ENCODE measurements at regions not wholly inside any gene's neighbourhood (a gene's known extent, or its start where the extent isn't known, plus 50 kb on each side); places are given as distances from the start of the nearest gene placed in this dataset.

DNA sequence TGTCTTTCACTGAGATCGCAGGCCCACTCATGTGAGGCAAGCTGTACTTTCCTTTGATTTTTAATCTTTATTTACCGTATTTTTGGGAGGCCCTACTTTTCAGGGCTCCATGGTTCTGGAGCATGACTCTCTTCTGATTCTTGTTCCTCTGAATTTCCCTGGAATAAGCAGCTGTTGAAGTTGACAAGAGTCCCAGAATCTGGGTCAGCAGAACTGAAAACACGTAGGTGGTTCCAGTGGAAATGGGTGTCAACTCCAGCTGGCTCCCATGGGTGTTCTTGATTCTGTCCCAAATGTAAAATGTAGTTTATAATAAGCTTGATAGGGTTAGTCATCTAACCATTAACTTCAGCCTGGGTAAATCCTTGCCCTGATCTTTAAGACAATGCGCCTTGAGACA lies 409.4 kb downstream of the GATA3 start:
- no peak for FAIRE-seq
- H3K9ac ChIP-seq (ENCODE audit: low read length): no peak overlapping the region
- no peak overlapping the region for H3K4me3 ChIP-seq (ENCODE audit: insufficient read depth, low read depth, low read length)
- H4K20me1 ChIP-seq (ENCODE audit: insufficient read depth, low read length): no peaks in the 10 kb centered on the region
- no peak for TF ChIP-seq EZH2 (IDR thresholded peaks at IDR 0.05; ENCODE audit: insufficient read depth, low read length)
- H3K27ac ChIP-seq (ENCODE audit: low read depth, low read length): no peak overlapping the region
- no peak overlapping the region for H3K4me3 Mint-ChIP-seq (ENCODE audit: unreplicated experiment)
- no peaks in the 10 kb centered on the region for H3K27me3 ChIP-seq (ENCODE audit: insufficient read depth, low read length)
- no peaks in the 10 kb centered on the region for H3K79me2 ChIP-seq (ENCODE audit: insufficient read depth, low read length)
- no peak for DNase-seq (ENCODE audit: low read depth)
- H3K4me2 ChIP-seq (ENCODE audit: low read length): no peak overlapping the region
- H3K4me1 Mint-ChIP-seq (ENCODE audit: low read depth, unreplicated experiment): no peaks in the 10 kb centered on the region
- no peaks in the 10 kb centered on the region for H3K4me1 ChIP-seq (ENCODE audit: insufficient read depth, low read length)
- no peak overlapping the region for H2AFZ ChIP-seq (ENCODE audit: low read depth, low read length)
- H3K36me3 ChIP-seq (ENCODE audit: insufficient read depth, low read length): no peaks in the 10 kb centered on the region
- peaks cover 18% of the 10 kb centered on the region for H3K27me3 Mint-ChIP-seq (ENCODE audit: low read depth, unreplicated experiment)
- no peaks in the 10 kb centered on the region for H3K9me3 ChIP-seq (ENCODE audit: insufficient read depth, low read depth, low read length)
- H3K36me3 Mint-ChIP-seq (ENCODE audit: low read depth, unreplicated experiment): no peaks in the 10 kb centered on the region
- no peaks in the 10 kb centered on the region for H3K9me3 Mint-ChIP-seq (ENCODE audit: unreplicated experiment)
- no peak overlapping the region for H3K27ac Mint-ChIP-seq (ENCODE audit: unreplicated experiment)

GRCh38 chr10:8468477-8468876 lies 414.0 kb downstream of the GATA3 start:
- H3K27me3 Mint-ChIP-seq (ENCODE audit: low read depth, unreplicated experiment): peaks cover 13% of the 10 kb centered on the region
- TF ChIP-seq EZH2 (IDR thresholded peaks at IDR 0.05; ENCODE audit: insufficient read depth, low read length): no peak
- TF ChIP-seq, protein P1, sequence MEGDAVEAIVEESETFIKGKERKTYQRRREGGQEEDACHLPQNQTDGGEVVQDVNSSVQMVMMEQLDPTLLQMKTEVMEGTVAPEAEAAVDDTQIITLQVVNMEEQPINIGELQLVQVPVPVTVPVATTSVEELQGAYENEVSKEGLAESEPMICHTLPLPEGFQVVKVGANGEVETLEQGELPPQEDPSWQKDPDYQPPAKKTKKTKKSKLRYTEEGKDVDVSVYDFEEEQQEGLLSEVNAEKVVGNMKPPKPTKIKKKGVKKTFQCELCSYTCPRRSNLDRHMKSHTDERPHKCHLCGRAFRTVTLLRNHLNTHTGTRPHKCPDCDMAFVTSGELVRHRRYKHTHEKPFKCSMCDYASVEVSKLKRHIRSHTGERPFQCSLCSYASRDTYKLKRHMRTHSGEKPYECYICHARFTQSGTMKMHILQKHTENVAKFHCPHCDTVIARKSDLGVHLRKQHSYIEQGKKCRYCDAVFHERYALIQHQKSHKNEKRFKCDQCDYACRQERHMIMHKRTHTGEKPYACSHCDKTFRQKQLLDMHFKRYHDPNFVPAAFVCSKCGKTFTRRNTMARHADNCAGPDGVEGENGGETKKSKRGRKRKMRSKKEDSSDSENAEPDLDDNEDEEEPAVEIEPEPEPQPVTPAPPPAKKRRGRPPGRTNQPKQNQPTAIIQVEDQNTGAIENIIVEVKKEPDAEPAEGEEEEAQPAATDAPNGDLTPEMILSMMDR (IDR thresholded peaks at IDR 0.05; ENCODE audit: insufficient read depth, low read depth, low read length): no peak
- H3K4me3 Mint-ChIP-seq (ENCODE audit: unreplicated experiment): no peak overlapping the region
- Histone ChIP-seq H3K36me3 (ENCODE audit: insufficient read depth, low read length) (no peaks in the 10 kb centered on the region), H3K27ac (ENCODE audit: low read depth, low read length) (no peak overlapping the region), H3K4me2 (ENCODE audit: low read length) (no peak overlapping the region), H3K27me3 (ENCODE audit: insufficient read depth, low read length) (no peaks in the 10 kb centered on the region), H3K4me1 (ENCODE audit: insufficient read depth, low read length) (no peaks in the 10 kb centered on the region), H4K20me1 (ENCODE audit: insufficient read depth, low read length) (no peaks in the 10 kb centered on the region), H3K9ac (ENCODE audit: low read length) (no peak overlapping the region), H3K9me3 (ENCODE audit: insufficient read depth, low read depth, low read length) (no peaks in the 10 kb centered on the region), H3K4me3 (ENCODE audit: insufficient read depth, low read depth, low read length) (no peak overlapping the region), H2AFZ (ENCODE audit: low read depth, low read length) (no peak overlapping the region), H3K79me2 (ENCODE audit: insufficient read depth, low read length) (no peaks in the 10 kb centered on the region)
- no peak for DNase-seq (ENCODE audit: low read depth)
- H3K4me1 Mint-ChIP-seq (ENCODE audit: low read depth, unreplicated experiment): no peaks in the 10 kb centered on the region
- no peaks in the 10 kb centered on the region for H3K9me3 Mint-ChIP-seq (ENCODE audit: unreplicated experiment)
- H3K36me3 Mint-ChIP-seq (ENCODE audit: low read depth, unreplicated experiment): no peaks in the 10 kb centered on the region
- no peak overlapping the region for H3K27ac Mint-ChIP-seq (ENCODE audit: unreplicated experiment)
- no peak for FAIRE-seq

DNA sequence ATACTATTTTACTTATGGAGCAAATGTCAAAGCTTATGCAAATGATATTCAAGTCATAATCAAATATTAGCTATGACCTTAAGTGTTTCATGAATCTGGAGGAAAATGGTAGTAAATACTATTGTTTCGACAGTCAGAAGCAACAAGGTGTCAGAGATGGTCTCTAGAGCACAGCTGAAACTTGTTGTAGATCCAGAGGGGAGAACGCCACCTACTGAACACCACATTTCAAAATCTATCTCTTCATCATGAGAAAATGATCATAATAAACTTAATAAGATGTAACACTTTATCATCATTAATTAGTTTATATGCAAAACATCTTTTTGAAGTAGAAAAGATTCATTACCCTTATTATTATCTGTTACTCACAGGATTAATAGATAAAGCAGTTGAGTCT lies 418.7 kb downstream of the GATA3 start:
- H2AFZ ChIP-seq (ENCODE audit: low read depth, low read length): no peak overlapping the region
- no peak overlapping the region for H3K27ac Mint-ChIP-seq (ENCODE audit: unreplicated experiment)
- DNase-seq (ENCODE audit: low read depth) (peak; percentile 11), FAIRE-seq (no peak)
- peaks cover 10% of the 10 kb centered on the region for H3K9me3 Mint-ChIP-seq (ENCODE audit: unreplicated experiment)
- TF ChIP-seq, protein P1 (IDR thresholded peaks at IDR 0.05; ENCODE audit: insufficient read depth, low read depth, low read length): no peak
- TF ChIP-seq EZH2 (IDR thresholded peaks at IDR 0.05; ENCODE audit: insufficient read depth, low read length): no peak
- H3K36me3 ChIP-seq (ENCODE audit: insufficient read depth, low read length): no peaks in the 10 kb centered on the region
- H3K4me1 Mint-ChIP-seq (ENCODE audit: low read depth, unreplicated experiment): no peaks in the 10 kb centered on the region
- H3K27me3 Mint-ChIP-seq (ENCODE audit: low read depth, unreplicated experiment): no peaks in the 10 kb centered on the region
- no peaks in the 10 kb centered on the region for H3K9me3 ChIP-seq (ENCODE audit: insufficient read depth, low read depth, low read length)
- no peak overlapping the region for H3K4me3 ChIP-seq (ENCODE audit: insufficient read depth, low read depth, low read length)
- no peaks in the 10 kb centered on the region for H4K20me1 ChIP-seq (ENCODE audit: insufficient read depth, low read length)
- H3K27me3 ChIP-seq (ENCODE audit: insufficient read depth, low read length): no peaks in the 10 kb centered on the region
- H3K79me2 ChIP-seq (ENCODE audit: insufficient read depth, low read length): no peaks in the 10 kb centered on the region
- H3K4me3 Mint-ChIP-seq (ENCODE audit: unreplicated experiment): no peak overlapping the region
- no peaks in the 10 kb centered on the region for H3K36me3 Mint-ChIP-seq (ENCODE audit: low read depth, unreplicated experiment)
- H3K4me2 ChIP-seq (ENCODE audit: low read length): no peak overlapping the region
- no peaks in the 10 kb centered on the region for H3K4me1 ChIP-seq (ENCODE audit: insufficient read depth, low read length)
- H3K9ac ChIP-seq (ENCODE audit: low read length): no peak overlapping the region
- H3K27ac ChIP-seq (ENCODE audit: low read depth, low read length): no peak overlapping the region
